22Rv1 (cell line): ENCODE measurements at regions not wholly inside any gene's neighbourhood (a gene's known extent, or its start where the extent isn't known, plus 50 kb on each side); places are given as distances from the start of the nearest gene placed in this dataset.

ENCODE experiments used
- CTCF ChIP-seq: fragments of 450-650 bp; IDR thresholded peaks from 2 replicates; pipeline ENCODE4 v1.5.1; 2017; ENCODE audit warnings: mild to moderate bottlenecking
- ZFX ChIP-seq: fragments of 450-650 bp; IDR thresholded peaks from 2 replicates; pipeline ENCODE4 v1.6.1; 2017; ENCODE audit warnings: antibody characterized with exemption, borderline replicate concordance

DNA sequence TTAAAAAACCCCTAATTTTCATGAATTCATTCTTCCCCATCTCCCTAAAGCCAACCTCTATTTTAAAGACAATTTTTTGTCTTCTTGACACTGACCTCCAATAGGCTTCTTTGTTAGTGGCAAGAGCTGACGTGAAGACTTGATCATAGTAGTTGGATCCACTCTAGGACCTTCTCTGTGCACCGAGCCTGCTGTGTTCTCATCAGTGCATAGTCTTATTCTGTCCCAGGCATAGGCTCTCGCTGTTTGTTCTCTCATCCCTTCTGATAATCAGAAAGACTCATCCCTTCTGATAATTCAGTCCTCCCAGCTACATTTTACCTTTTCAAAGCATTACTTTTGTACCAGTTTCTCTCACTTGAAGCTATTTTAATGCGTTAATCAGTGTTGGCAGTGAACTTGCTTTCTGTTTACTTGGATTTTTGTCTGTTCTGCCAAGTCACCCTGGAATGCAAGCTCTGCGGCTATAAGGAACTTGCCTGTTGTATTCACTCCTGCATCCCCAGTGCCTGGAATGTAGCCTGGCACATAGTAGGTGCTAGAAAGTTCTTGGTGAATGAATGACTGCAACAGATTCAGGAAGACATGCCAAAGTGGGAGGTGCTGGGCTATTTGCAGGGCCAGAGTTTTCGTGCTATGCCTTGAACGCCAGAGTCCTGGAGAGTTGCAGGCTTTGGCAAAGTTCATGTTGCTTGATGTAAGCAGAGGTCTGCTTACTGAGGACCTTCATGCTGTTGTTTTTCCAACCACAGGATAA is 147.6 kb upstream of the MPHOSPH6 start:
- TF ChIP-seq CTCF = no peak
- TF ChIP-seq ZFX = no peak
